GM06990 (cell line): ENCODE measurements at regions not wholly inside any gene's neighbourhood (a gene's known extent, or its start where the extent isn't known, plus 50 kb on each side); places are given as distances from the start of the nearest gene placed in this dataset.

Experiments
- DNase-seq: peaks from one replicate; pipeline ENCODE4 v3.0.0-alpha.2; 2011; ENCODE audit not compliant: insufficient read length; ENCODE audit errors: extremely low read depth
- H3K27me3 ChIP-seq: replicated peaks from 2 replicates; pipeline ENCODE4 v1.6.0; 2011; ENCODE audit warnings: low read length; ENCODE audit not compliant: control insufficient read depth, insufficient read depth
- H3K36me3 ChIP-seq: 2 replicates; pipeline ENCODE4 v1.5.1; 2011; ENCODE audit warnings: low read length; ENCODE audit not compliant: control insufficient read depth, insufficient read depth
- H3K4me3 ChIP-seq: replicated peaks from 2 replicates; pipeline ENCODE4 v1.5.1; 2011; ENCODE audit warnings: low read depth, mild to moderate bottlenecking, control low read depth, low read length
- TF ChIP-seq, protein P1 (sequence below): IDR thresholded peaks from 2 replicates; pipeline ENCODE4 v1.5.1; 2011; ENCODE audit warnings: low read length, control low read depth, mild to moderate bottlenecking, inconsistent platforms; ENCODE audit not compliant: insufficient read depth, poor library complexity, severe bottlenecking

DNA sequence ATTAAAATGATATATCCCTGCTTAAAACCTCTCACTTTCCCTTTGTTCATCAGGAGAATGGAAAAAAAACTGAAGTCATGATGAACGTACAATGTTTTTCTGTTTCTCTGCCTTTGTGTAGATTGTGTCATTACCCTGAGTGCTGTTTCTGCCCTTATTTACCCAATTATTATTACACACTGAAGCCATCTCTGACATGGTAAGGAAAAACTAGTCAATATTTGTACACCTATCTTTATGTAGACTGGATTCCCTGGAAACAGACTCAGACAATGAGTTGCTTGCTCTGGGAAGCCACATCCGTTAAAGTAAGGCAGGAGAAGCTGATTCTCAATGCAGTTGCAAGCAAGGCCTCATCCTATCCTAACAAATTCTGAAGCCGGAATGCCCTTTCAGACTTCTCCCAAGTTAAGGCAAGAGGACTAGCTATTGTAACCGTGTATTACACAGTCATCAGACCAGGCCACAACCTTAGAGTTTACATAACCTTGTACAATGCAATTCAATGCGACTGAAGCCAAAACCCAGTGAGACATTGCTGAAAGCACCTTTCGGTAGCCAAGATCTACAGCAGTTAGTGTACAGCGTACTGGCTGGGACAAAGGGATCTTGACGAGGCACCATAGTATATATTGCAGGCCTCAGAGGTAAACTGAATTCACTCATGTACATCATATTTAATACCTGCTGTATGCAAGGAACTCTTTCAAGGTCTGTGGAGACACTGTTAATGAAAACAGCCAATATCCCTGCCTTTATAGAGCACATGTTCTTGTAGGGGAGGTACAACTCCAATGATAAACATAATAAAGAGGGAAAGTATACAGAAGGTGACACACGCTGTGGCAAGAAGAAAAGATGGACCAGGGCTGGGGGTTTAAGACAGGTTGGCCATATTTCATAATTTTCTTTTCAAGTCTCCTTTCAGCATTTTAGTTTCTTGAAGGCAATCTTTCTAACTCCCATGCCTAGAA, 1040.8 kb upstream of the SEMA6D start:
- Histone ChIP-seq H3K27me3 (no peaks in the 10 kb centered on the region), H3K4me3 (no peak overlapping the region), H3K36me3 (no peaks in the 10 kb centered on the region)
- TF ChIP-seq, protein P1, sequence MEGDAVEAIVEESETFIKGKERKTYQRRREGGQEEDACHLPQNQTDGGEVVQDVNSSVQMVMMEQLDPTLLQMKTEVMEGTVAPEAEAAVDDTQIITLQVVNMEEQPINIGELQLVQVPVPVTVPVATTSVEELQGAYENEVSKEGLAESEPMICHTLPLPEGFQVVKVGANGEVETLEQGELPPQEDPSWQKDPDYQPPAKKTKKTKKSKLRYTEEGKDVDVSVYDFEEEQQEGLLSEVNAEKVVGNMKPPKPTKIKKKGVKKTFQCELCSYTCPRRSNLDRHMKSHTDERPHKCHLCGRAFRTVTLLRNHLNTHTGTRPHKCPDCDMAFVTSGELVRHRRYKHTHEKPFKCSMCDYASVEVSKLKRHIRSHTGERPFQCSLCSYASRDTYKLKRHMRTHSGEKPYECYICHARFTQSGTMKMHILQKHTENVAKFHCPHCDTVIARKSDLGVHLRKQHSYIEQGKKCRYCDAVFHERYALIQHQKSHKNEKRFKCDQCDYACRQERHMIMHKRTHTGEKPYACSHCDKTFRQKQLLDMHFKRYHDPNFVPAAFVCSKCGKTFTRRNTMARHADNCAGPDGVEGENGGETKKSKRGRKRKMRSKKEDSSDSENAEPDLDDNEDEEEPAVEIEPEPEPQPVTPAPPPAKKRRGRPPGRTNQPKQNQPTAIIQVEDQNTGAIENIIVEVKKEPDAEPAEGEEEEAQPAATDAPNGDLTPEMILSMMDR, result no peak
- no peak for DNase-seq

DNA sequence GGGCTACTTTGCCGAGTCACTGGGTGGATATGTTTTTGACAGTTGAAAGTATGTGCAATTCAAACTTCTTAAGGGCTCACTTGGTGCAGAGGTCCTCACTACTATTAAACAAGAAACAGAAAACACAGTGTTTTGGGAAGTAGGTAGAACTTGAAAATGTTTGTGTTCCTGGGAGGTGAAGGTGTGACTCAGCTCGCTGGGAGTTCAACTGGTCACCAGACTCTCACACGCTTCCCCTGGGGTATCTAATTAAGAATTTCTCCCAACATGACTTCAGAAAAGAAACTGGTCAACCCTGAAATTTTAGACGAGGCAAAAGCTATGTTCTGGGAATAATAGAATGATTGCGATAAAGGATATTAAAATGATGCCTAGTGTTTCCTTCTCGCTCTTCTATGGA, 1039.8 kb upstream of the SEMA6D start:
- Histone ChIP-seq H3K27me3 (no peaks in the 10 kb centered on the region), H3K4me3 (no peak overlapping the region), H3K36me3 (no peaks in the 10 kb centered on the region)
- TF ChIP-seq, protein P1, result no peak
- DNase-seq, result no peak

DNA sequence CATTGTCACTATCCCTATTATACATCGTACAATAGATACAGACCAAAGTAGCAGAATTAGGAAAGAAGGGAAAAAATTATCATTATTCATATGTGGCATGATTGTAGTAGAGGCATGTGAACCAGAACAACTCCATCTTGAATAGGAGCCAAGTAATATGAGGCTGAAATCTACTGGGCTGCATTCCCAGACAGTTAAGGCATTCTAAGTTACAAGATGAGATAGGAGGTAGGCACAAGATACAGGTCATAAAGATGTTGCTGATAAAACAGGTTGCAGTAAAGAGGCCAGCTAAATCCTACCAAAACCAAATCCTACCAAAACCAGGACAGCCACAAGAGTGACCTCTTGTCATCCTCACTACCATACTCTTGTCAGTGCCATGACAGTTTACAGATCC, 1035.4 kb upstream of the SEMA6D start:
- Histone ChIP-seq H3K27me3 (no peaks in the 10 kb centered on the region), H3K36me3 (no peaks in the 10 kb centered on the region), H3K4me3 (no peak overlapping the region)
- DNase-seq, result no peak
- TF ChIP-seq, protein P1, result no peak

DNA sequence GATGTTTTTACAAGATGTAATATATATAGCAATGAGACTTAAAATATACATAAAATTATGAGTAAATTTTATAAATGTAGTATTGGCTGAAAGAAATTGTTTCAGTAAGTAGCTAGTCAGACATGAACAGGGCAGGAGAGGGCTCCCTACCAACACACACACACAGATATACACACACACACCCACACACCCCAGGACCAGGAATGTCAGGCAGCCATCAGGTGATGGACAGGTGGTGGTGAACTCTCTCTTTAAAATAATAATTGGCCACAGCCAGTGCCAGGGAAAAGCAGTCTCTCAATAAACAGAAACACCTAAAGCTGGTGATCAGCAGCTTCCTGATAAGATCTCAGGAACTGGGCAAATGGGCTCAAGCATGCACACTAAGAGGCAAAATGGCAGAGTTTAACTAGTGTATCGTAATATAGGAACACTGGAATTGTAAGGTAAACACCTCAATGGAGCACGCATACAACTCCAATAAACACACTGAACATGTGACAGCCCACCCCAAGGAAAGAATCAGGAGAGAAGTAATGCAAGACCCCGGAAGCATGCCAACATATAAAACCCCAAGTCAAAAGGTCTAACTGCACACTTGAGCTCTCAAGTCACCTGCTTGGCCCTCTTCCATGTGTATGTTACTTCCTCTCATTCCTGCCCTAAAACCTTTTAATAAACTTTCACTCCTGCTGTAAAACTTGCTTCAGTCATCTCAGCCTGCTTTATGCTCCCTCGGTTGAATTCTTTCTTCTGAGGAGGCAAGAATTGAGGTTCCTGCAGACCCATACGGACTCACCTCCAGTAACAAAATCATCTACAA, 1034.1 kb upstream of the SEMA6D start:
- DNase-seq, result no peak

DNA sequence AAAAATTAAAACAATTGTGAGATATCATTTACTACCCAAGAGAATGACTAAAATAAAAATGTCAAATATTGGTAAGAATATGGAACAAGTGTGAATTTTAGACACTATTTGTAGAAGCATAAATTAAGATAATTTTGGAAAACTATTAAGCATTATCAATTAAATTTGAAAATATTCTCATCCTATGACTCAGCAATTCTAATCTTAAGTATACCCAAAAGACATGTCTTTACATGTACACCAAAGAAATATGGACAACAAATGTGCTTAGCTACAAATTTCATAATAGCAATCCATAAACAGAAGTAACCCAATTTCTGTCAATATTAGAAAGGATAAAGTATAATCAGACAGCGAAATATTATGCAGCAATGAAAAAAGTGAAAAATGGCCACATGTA, 1032.2 kb upstream of the SEMA6D start:
- Histone ChIP-seq H3K36me3 (no peaks in the 10 kb centered on the region), H3K27me3 (no peaks in the 10 kb centered on the region), H3K4me3 (no peak overlapping the region)
- TF ChIP-seq, protein P1, result no peak
- DNase-seq, result no peak

More for the DNA sequence above, 1034.1 kb upstream of the SEMA6D start:
- no peaks in the 10 kb centered on the region for H3K27me3 ChIP-seq
- H3K36me3 ChIP-seq, result no peaks in the 10 kb centered on the region
- TF ChIP-seq, protein P1, result no peak
- H3K4me3 ChIP-seq, result no peak overlapping the region
